GM21825 (cell line): ENCODE measurements at regions not wholly inside any gene's neighbourhood (a gene's known extent, or its start where the extent isn't known, plus 50 kb on each side); places are given as distances from the start of the nearest gene placed in this dataset.

Source experiments
- ATAC-seq: cut with Tn5 transposase; IDR thresholded peaks from one replicate; pipeline ENCODE4 v1.9.1; 2021; ENCODE audit warnings: mild to moderate bottlenecking, moderate library complexity; ENCODE audit not compliant: unreplicated experiment

DNA sequence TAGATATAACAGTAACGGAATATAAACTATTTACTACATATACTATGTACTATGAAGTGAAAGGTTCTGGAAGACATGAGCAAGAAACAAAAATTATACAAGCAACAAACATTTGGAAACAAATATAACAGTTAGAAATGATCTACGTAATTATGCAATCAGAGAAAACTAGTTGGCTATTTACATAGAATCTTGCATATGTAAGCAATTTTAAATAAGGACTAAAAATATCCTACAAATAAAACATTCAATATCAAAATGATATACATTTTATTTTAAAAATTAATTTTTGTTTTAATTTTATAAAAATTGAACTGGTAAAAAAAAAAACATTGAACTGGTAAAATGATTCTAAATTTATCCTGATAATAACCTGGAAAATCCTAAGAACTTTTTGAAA lies 642.5 kb upstream of the PCDH10 start:
- ATAC-seq: no peak

- no peak for ATAC-seq
Measured at GRCh38 chr4:132513491-132513890, 635.6 kb upstream of the PCDH10 start.

- ATAC-seq: no peak
Measured at GRCh38 chr4:132526652-132527051, 622.4 kb upstream of the PCDH10 start.

DNA sequence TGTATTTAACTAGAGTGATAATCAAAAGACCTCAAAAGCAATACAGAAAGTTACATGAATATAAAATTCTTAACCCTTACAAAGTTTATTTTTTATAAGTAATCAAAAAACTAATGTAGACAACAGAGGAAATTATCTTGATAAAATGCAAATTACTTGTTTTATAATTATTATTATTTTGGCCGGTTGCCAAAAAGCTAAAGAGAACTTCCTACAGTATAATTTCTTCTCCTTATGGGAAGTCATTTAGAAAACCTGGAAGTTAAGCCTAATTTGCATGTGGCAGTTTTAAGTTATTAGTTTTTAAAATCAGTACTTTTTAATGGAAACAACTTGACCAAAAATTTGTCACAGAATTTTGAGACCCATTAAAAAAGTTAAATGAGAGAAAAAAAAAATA lies 621.3 kb upstream of the PCDH10 start:
- no peak for ATAC-seq

DNA sequence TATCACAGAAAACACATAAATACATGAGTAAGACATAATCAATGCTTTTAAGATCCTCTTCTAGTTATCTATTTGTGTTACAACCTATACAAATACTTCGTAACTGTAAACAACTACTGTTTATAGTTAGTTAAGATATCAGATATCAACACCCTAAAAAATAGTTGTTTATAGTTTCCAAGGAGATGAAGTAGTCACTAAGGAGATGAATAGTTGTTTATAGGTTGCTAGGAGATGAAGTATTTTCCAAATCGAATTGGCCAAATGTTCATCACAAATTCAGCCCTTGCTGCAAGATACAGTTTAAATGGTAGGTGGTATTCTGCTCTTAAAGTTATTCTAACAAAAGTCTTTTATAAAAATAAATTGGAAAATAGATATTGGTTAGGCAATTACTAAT lies 618.2 kb upstream of the PCDH10 start:
- no peak for ATAC-seq

- no peak for ATAC-seq
Measured at GRCh38 chr4:132540268-132540667, 608.8 kb upstream of the PCDH10 start.

GRCh38 chr4:132540797-132541196 lies 608.3 kb upstream of the PCDH10 start:
- ATAC-seq: no peak

- ATAC-seq: no peak
Measured at GRCh38 chr4:132542228-132542627, 606.9 kb upstream of the PCDH10 start.

DNA sequence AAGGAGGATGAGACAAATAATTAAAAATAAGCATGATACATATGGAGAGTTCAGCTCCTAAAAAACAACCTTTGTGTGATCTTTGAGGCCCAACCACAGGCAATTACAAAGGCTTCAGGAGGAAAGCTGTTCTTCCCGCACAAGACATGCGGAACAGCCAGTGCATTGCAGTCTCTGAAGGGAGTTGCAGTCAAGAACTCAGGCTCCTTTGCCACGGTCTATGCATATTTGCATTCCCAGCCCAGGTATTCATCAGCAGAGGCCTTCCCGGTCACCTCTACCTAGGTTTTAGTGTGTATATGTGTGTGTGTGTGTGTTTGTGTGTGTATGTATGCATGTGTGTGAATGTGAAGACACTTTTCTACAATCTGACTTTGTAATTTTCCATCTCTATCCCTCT lies 600.6 kb upstream of the PCDH10 start:
- ATAC-seq: no peak

GRCh38 chr4:132556316-132556715 lies 592.8 kb upstream of the PCDH10 start:
- no peak for ATAC-seq

- ATAC-seq: no peak
Measured at GRCh38 chr4:132557660-132558059, 591.4 kb upstream of the PCDH10 start.

DNA sequence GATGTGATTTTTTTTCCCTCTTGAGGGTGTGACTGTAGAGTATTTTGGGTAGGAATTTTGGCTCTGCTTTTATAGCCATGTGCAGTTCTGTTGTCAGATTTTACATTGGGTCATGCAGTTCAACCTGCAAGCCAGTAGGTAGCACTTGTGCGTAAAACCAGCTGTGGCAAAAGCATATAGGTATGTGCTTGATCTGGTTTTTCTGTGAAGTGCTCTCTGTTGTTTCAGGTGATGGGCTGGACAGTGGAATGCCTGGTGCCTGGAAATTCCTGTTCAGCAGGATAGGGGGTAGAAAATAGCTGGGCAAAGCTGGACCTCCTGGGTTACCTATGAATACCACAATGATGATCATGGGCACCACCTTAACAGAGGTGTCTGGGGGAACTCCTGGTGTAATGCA lies 584.2 kb upstream of the PCDH10 start:
- ATAC-seq: no peak

DNA sequence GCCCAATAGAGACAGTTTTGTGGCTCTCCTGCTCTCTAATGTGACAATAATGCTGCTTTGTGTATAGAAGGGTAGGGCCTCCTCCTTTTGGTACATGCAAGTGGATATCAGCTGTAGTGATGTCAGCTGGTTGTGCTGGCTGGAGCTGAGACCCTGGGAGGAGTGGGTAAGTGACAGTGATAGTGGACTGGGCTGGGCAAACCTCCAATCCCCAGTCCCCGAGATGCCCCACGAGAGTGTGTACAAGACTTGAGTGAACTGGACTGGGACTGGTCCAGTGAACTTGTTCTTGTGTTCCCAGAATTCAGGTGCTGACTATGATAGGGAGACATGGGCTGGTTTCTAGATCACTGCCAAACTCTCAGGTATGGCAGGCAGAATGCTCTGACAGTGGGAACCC lies 583.6 kb upstream of the PCDH10 start:
- no peak for ATAC-seq

GRCh38 chr4:132572210-132572609 lies 576.9 kb upstream of the PCDH10 start:
- no peak for ATAC-seq

- no peak for ATAC-seq
Measured at GRCh38 chr4:132587626-132588025, 561.5 kb upstream of the PCDH10 start.

GRCh38 chr4:132592340-132592739 lies 556.8 kb upstream of the PCDH10 start:
- no peak for ATAC-seq

GRCh38 chr4:132592850-132593249 lies 556.2 kb upstream of the PCDH10 start:
- ATAC-seq: no peak

GRCh38 chr4:132593717-132594400 lies 555.2 kb upstream of the PCDH10 start:
- ATAC-seq: no peak

DNA sequence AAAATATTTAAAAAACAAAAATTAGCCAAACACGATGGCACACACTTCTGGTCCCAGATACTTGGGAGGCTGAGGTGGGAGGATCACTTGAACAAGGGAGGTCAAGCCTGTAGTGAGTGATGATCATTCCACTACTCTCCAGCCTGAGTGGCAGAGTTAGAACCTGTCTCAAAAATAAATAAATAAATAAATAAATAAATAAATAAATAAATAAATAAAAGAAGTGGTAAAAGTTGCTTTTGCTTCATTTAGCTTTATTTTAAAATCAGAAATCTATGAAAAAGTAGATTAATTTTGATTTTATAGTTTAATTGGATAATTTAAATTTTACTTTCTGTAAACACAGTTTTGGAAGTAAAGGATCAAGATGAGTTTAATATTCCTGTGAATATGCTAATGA lies 552.9 kb upstream of the PCDH10 start:
- ATAC-seq: no peak

DNA sequence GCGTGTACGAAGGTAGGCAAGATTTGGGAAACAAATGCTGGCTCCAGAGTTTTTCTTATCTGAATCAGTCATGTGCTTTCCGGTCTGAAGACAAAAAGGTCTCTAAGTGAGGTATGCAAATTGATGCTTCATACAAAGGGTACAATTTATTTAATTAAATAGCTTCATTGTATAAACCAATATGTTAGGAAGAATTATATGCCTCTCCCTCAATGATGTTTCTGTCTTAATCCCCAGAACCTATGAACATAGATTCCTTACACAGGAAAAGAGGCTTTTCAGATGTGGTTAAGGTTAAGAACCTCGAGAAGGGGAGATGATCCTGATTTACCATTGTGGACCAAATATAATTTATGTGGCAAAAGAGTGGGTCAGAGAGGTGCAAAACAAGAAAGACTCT lies 543.5 kb upstream of the PCDH10 start:
- no peak for ATAC-seq

- ATAC-seq: no peak
Measured at GRCh38 chr4:132614682-132615081, 534.4 kb upstream of the PCDH10 start.

- ATAC-seq: no peak
Measured at GRCh38 chr4:132619968-132620367, 529.1 kb upstream of the PCDH10 start.
